ENCODE measurements at regions not wholly inside any gene's neighbourhood (a gene's known extent, or its start where the extent isn't known, plus 50 kb on each side); places are given as distances from the start of the nearest gene placed in this dataset.

- TF ChIP-seq, protein P1, sequence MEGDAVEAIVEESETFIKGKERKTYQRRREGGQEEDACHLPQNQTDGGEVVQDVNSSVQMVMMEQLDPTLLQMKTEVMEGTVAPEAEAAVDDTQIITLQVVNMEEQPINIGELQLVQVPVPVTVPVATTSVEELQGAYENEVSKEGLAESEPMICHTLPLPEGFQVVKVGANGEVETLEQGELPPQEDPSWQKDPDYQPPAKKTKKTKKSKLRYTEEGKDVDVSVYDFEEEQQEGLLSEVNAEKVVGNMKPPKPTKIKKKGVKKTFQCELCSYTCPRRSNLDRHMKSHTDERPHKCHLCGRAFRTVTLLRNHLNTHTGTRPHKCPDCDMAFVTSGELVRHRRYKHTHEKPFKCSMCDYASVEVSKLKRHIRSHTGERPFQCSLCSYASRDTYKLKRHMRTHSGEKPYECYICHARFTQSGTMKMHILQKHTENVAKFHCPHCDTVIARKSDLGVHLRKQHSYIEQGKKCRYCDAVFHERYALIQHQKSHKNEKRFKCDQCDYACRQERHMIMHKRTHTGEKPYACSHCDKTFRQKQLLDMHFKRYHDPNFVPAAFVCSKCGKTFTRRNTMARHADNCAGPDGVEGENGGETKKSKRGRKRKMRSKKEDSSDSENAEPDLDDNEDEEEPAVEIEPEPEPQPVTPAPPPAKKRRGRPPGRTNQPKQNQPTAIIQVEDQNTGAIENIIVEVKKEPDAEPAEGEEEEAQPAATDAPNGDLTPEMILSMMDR (IDR thresholded peaks at IDR 0.05; ENCODE audit: low read depth, low read length): no peak
- Histone ChIP-seq H3K4me3 (ENCODE audit: low read depth, low read length) (peak overlapping the region; percentile 89), H3K36me3 (no peaks in the 10 kb centered on the region), H3K27me3 (no peaks in the 10 kb centered on the region), H3K9me3 (no peaks in the 10 kb centered on the region), H3K4me1 (no peaks in the 10 kb centered on the region; the same call in 1 of the 2 replicates)
- peak; percentile 87 for DNase-seq
Measured at GRCh38 chr6:27019651-27020552, 227.6 kb upstream of the PRSS16 start.

GRCh38 chr6:27020553-27020880 is 227.0 kb upstream of the PRSS16 start:
- H3K4me1 ChIP-seq: no peaks in the 10 kb centered on the region; the same call in 1 of the 2 replicates
- peak overlapping the region; percentile 89 for H3K4me3 ChIP-seq (ENCODE audit: low read depth, low read length)
- no peaks in the 10 kb centered on the region for H3K27me3 ChIP-seq
- no peaks in the 10 kb centered on the region for H3K36me3 ChIP-seq
- no peak for DNase-seq
- TF ChIP-seq, protein P1 (IDR thresholded peaks at IDR 0.05; ENCODE audit: low read depth, low read length): no peak
- no peaks in the 10 kb centered on the region for H3K9me3 ChIP-seq

GRCh38 chr6:27023664-27024063 is 223.8 kb upstream of the PRSS16 start:
- Histone ChIP-seq H3K36me3 (no peaks in the 10 kb centered on the region), H3K9me3 (no peaks in the 10 kb centered on the region), H3K27me3 (no peaks in the 10 kb centered on the region), H3K4me1 (no peaks in the 10 kb centered on the region; the same call in 1 of the 2 replicates), H3K4me3 (ENCODE audit: low read depth, low read length) (no peak overlapping the region)
- no peak for DNase-seq
- TF ChIP-seq, protein P1 (IDR thresholded peaks at IDR 0.05; ENCODE audit: low read depth, low read length): no peak

GRCh38 chr6:27025351-27025750 is 222.2 kb upstream of the PRSS16 start:
- H3K9me3 ChIP-seq: no peaks in the 10 kb centered on the region
- no peaks in the 10 kb centered on the region for H3K36me3 ChIP-seq
- no peak for DNase-seq
- H3K27me3 ChIP-seq: no peaks in the 10 kb centered on the region
- no peaks in the 10 kb centered on the region for H3K4me1 ChIP-seq
- TF ChIP-seq, protein P1 (IDR thresholded peaks at IDR 0.05; ENCODE audit: low read depth, low read length): no peak
- no peak overlapping the region for H3K4me3 ChIP-seq (ENCODE audit: low read depth, low read length)

DNA sequence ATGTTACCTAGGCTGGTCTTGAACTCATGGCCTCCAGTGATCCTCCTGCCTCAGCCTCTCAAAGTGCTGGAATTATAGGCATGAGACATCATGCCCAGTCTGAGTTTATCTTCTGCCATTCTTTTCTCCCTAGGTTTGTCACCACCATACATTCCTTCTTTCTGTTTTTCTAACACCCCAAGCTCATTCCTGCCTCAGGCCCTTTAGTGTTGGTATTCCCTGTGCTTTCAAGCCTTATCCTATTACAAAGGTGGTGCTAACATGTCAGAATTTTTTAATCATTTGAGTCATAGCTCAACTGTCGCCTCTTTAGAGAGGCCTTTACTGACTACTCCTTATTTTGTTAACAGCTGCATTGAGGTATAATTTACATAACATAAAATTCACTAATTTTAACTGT is 221.1 kb upstream of the PRSS16 start:
- Histone ChIP-seq H3K9me3 (no peaks in the 10 kb centered on the region), H3K27me3 (no peaks in the 10 kb centered on the region), H3K4me3 (ENCODE audit: low read depth, low read length) (no peak overlapping the region), H3K36me3 (no peaks in the 10 kb centered on the region), H3K4me1 (no peaks in the 10 kb centered on the region)
- no peak for DNase-seq
- TF ChIP-seq, protein P1 (IDR thresholded peaks at IDR 0.05; ENCODE audit: low read depth, low read length): no peak

DNA sequence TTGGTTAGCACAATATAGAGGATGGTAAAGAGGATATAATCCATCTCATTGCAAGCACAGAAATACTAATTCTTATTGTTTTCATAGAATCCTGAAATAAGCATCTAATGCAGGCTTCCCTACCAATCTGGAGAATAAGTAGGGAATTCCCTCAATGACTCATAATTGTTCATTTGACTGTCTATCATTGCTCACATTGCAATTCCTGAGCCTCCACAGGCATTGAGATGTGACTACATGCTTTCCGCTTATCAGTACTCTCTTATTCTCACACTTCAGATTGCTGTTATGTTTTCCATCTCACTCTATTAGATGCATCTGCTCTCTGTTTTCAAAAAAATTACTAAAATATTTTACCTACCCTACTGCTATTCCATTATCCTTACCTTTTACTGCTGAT is 216.2 kb upstream of the PRSS16 start:
- peaks cover 5% of the 10 kb centered on the region; the same call in 1 of the 2 replicates for H3K27me3 ChIP-seq

More for the DNA sequence above, 216.2 kb upstream of the PRSS16 start:
- Histone ChIP-seq H3K4me1 (no peaks in the 10 kb centered on the region), H3K4me3 (ENCODE audit: low read depth, low read length) (no peak overlapping the region), H3K36me3 (no peaks in the 10 kb centered on the region), H3K9me3 (no peaks in the 10 kb centered on the region)
- DNase-seq: no peak
- TF ChIP-seq, protein P1 (IDR thresholded peaks at IDR 0.05; ENCODE audit: low read depth, low read length): no peak

All from BE2C (cell line).